Stimulated activated CD4-positive, alpha-beta T cell treated with anti-CD3 and anti-CD28 coated beads, Interleukin-1b, Interleukin-23, amount 100 ng/mL, for 1 hour (primary cell): ENCODE measurements at regions not wholly inside any gene's neighbourhood (a gene's known extent, or its start where the extent isn't known, plus 50 kb on each side); places are given as distances from the start of the nearest gene placed in this dataset.

Experiments used
- DNase-seq, 2 donors: peaks; one replicate each; pipeline ENCODE4 v3.0.0-alpha.2; 2020; ENCODE audit warnings: low read depth in 2 of 2

- no peak for DNase-seq
Measured at GRCh38 chr3:5428607-5429516, 241.4 kb downstream of the EDEM1 start.

- DNase-seq: no peak
Measured at GRCh38 chr3:5429517-5429890, 242.0 kb downstream of the EDEM1 start.

GRCh38 chr3:5430701-5431100 is 243.2 kb downstream of the EDEM1 start:
- no peak for DNase-seq

- no peak for DNase-seq
Measured at GRCh38 chr3:5431146-5431545, 243.6 kb downstream of the EDEM1 start.

- no peak for DNase-seq
Measured at GRCh38 chr3:5431811-5432378, 244.4 kb downstream of the EDEM1 start.

- no peak for DNase-seq
Measured at GRCh38 chr3:5437296-5437782, 249.8 kb downstream of the EDEM1 start.

GRCh38 chr3:5437783-5438323 is 250.3 kb downstream of the EDEM1 start:
- DNase-seq: no peak

GRCh38 chr3:5441401-5441800 is 253.9 kb downstream of the EDEM1 start:
- DNase-seq: no peak

- no peak for DNase-seq
Measured at GRCh38 chr3:5442106-5442785, 254.7 kb downstream of the EDEM1 start.

GRCh38 chr3:5442786-5443138 is 255.3 kb downstream of the EDEM1 start:
- no peak for DNase-seq

GRCh38 chr3:5444253-5444652 is 256.7 kb downstream of the EDEM1 start:
- DNase-seq: no peak

- DNase-seq: no peak
Measured at GRCh38 chr3:5445676-5446201, 258.2 kb downstream of the EDEM1 start.

- no peak for DNase-seq
Measured at GRCh38 chr3:5448246-5448645, 260.7 kb downstream of the EDEM1 start.

- DNase-seq: no peak
Measured at GRCh38 chr3:5448816-5449215, 261.3 kb downstream of the EDEM1 start.

- DNase-seq: no peak
Measured at GRCh38 chr3:5456199-5456598, 268.7 kb downstream of the EDEM1 start.

GRCh38 chr3:5458526-5458925 is 271.0 kb downstream of the EDEM1 start:
- no peak for DNase-seq

- no peak for DNase-seq
Measured at GRCh38 chr3:5462086-5462485, 274.6 kb downstream of the EDEM1 start.

GRCh38 chr3:5463991-5464390 is 276.5 kb downstream of the EDEM1 start:
- no peak for DNase-seq

- no peak for DNase-seq
Measured at GRCh38 chr3:5464649-5465048, 277.1 kb downstream of the EDEM1 start.

GRCh38 chr3:5465183-5465582 is 277.7 kb downstream of the EDEM1 start:
- DNase-seq: no peak

- DNase-seq: no peak
Measured at GRCh38 chr3:5466065-5466464, 278.6 kb downstream of the EDEM1 start.

GRCh38 chr3:5466717-5467116 is 279.2 kb downstream of the EDEM1 start:
- DNase-seq: no peak
